ENCODE measurements at regions not wholly inside any gene's neighbourhood (a gene's known extent, or its start where the extent isn't known, plus 50 kb on each side); places are given as distances from the start of the nearest gene placed in this dataset.
"Not testable (repeated sequence)": the region's sequence is repeated elsewhere in the genome, so short reads cannot be mapped to it uniquely, and the experiment has no call there.

DNA sequence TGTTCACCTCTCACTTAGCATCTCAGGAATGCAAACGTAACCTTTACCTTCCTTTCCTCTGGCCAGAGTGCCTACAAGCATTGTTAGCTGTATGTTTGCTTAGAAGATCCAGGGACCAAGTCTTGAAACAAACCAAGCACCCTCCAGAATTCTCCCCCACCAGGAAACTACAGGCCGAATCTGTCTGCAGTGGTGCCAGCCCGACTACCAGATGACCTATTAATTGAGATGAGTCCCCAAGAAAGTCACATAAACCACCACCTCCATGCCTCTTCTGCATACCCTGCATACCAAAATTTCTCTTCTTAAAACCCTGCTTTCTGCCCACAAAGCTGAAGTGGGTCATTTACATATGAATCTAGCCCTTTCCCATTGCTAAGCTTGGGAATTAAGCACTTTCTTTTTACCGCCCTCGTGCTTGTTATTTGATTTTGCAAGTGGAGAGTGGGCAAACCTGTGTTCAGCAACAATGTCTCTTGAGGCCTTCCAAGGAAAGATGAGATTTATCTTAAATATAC, 1239.1 kb downstream of the CDH12 start:
- DNase-seq (ENCODE audit: low read depth): no peak

GRCh38 chr5:21603796-21604195, 1249.3 kb downstream of the CDH12 start:
- no peak for DNase-seq (ENCODE audit: low read depth)

- no peak for DNase-seq (ENCODE audit: low read depth)
Measured at GRCh38 chr5:21594566-21594965, 1258.6 kb downstream of the CDH12 start.

GRCh38 chr5:21593261-21593660, 1259.9 kb downstream of the CDH12 start:
- no peak for DNase-seq (ENCODE audit: low read depth)

- no peak for DNase-seq (ENCODE audit: low read depth)
Measured at GRCh38 chr5:21581508-21581907, 1271.6 kb downstream of the CDH12 start.

DNA sequence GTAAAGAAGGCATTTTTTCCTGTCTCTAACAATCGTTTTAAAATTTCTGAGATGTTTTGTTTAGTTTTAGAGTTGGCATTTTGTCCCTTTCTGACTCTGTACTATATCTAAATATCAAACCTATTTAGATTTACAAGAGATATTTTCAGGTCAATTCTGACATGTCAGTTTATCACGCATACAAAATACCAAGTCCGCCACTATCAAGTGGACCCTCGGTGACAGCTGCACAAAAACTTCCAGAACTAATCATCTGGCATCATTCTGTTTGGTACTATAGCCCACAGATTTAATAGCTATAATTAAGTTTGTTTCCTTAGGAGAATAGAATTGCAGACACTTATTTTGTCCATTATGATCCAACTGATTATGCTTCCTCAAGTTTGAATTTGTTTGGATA, 1278.2 kb downstream of the CDH12 start:
- no peak for DNase-seq (ENCODE audit: low read depth)

- DNase-seq (ENCODE audit: low read depth): no peak
Measured at GRCh38 chr5:21574438-21574837, 1278.7 kb downstream of the CDH12 start.

GRCh38 chr5:21573416-21574314, 1279.5 kb downstream of the CDH12 start:
- DNase-seq (ENCODE audit: low read depth): no peak

DNA sequence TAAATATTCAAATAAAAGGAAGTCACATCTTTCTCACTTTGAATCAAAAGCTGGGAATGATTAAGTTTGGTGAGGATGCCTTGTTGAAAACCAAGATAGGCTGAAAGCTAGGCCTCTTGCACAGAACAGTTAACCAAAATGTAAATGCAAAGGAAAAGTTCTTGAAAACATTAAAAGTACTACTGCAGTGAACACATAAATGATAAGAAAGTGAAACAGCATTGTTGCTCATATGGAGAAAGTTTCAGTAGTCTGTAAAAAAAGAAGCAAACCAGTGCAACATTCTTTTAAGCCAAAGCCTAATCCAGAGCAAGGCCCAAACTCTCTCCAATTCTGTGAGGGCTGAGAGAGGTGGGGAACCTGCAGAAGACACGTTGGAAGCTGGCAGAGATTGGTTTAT, 1281.9 kb downstream of the CDH12 start:
- not testable (repeated sequence) for DNase-seq (ENCODE audit: low read depth)

DNA sequence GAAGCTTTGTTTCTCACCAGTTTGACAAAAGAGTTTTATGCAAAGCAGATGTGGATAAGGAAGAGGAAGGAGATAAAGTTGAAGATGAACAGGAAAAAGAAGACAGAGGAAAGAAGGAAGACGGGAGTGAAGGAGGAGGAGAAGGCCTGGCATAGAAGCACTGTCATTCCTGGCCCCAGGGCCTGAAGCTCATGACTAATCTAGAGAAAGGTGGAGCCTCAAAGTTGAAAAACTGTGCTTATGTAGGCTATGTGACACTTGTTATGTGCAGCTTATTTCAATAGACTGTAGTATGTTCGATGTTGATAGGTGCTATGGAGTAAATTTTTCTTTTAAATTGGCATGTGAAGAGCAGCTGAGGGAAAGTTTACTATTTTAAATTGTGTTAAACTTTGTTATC, 1294.0 kb downstream of the CDH12 start:
- not testable (repeated sequence) for DNase-seq (ENCODE audit: low read depth)

DNA sequence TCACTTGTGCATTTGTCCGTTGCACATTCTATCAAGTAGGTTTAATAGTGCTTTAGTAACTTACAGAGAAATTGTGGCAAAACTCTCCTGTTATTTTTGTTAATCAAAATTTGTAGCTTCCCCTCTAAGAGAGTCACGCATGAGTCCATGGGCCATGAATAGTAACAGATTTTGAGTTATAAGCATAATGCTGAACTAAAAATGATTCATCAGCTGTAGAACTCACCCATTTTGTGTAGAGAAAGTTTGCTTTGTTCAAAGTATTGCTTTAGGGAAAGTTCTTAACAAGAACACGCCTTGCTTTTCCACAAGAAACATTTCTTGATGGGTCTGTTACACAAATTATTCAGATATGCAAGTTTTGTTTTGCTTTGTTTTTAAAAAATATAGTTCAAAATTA, 1300.9 kb downstream of the CDH12 start:
- not testable (repeated sequence) for DNase-seq (ENCODE audit: low read depth)

- not testable (repeated sequence) for DNase-seq (ENCODE audit: low read depth)
Measured at GRCh38 chr5:21550916-21551315, 1302.2 kb downstream of the CDH12 start.

DNA sequence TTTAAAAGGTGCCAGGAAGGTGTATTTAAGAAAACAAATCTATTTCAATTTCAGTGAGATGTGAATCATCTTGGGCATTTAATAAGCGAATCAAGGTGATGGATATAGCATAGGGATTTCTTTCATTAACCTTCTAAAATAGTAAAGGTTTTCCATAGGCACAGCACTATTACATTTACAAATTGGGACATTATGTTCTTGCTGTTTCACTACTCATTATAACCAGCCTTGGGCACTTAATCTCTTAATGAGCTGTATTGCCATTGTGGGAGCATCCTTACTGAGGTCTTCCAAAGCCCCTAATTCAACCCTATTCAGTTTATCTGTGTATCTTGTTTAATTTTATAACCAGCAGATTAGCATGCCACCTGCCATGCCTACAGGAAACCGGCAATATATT, 1305.5 kb downstream of the CDH12 start:
- DNase-seq (ENCODE audit: low read depth): not testable (repeated sequence)

- not testable (repeated sequence) for DNase-seq (ENCODE audit: low read depth)
Measured at GRCh38 chr5:21535114-21535513, 1318.0 kb downstream of the CDH12 start.

- DNase-seq (ENCODE audit: low read depth): not testable (repeated sequence)
Measured at GRCh38 chr5:21521157-21521556, 1332.0 kb downstream of the CDH12 start.

GRCh38 chr5:21496926-21497325, 1356.2 kb downstream of the CDH12 start:
- not testable (repeated sequence) for DNase-seq (ENCODE audit: low read depth)

- DNase-seq (ENCODE audit: low read depth): not testable (repeated sequence)
Measured at GRCh38 chr5:21496056-21496455, 1357.1 kb downstream of the CDH12 start.

DNA sequence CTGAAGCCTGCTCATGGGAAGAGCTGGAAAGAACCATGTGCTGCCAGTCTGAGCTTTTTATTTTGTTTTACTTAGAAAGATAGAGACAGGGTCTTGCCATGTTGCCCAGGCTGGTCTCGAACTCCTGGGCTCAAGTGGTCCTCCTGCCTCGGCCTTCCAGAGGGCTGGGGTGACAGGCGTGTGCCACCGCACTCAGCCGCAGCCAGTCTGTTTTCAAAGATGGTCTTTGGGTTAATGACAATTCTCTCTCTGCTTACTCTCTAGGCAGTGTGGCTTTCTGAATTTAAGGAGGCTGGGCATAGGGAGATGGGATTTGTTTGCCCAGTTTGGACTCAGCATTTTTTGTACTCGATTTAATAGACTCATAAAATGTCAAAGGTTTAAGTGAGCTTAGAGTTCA, 1357.9 kb downstream of the CDH12 start:
- DNase-seq (ENCODE audit: low read depth): not testable (repeated sequence)

DNA sequence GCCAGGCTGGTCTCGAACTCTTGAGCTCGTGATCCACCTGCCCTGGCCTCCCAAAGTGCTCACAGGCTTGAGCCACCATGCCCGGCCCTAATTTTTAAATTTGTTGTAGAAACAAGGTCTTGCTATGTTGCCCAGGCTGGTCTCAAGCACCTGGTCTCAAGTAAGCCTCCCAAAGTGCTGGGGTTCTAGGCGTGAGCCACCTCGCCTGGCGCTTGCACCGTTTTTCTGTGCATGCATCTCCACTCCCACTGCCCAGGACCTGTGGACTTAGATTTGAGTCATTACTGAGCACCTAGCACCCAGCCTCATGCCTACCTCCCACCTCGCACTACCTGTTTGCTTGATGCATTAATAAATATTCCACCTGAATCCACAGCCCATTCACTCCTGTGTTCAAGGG, 1359.1 kb downstream of the CDH12 start:
- not testable (repeated sequence) for DNase-seq (ENCODE audit: low read depth)

- DNase-seq (ENCODE audit: low read depth): not testable (repeated sequence)
Measured at GRCh38 chr5:21491182-21491581, 1362.0 kb downstream of the CDH12 start.

DNA sequence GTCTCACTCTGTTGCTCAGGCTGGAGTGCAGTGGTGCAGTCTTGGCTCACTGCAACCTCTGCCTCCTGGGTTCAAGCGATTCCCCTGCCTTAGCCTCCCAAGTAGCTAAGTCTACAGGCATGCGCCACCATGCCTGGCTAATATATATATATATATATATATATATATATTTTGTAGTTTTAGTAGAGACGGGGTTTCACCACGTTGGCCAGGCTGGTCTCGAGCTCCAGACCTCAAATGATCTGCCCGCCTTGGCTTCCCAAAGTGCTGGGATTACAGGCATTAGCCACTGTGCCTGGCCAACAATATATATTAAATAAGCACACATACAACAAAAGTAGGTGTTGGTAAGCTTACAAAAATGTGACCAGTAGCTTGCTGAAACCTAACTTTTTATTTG, 1364.3 kb downstream of the CDH12 start:
- not testable (repeated sequence) for DNase-seq (ENCODE audit: low read depth)

GRCh38 chr5:21485458-21486000, 1367.6 kb downstream of the CDH12 start:
- not testable (repeated sequence) for DNase-seq (ENCODE audit: low read depth)

DNA sequence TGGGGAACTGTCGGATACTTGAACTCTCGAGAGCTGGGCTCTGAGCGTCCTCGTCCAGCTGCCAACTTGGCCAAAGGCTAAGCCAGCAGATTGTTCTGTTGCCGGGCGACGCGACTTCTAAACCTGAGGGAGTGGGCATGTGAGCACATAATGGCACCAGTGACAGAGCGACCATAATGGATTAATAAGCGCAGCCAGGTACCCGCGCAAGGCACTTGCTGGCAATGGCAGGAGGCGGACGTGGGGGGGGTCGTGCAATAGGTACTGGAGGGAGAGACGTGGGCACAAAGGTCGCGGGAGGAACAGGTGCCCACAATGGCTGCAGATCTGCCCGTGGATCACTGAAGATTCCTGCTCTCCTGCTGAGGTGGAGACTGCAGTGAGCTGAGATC, 1368.7 kb downstream of the CDH12 start:
- not testable (repeated sequence) for DNase-seq (ENCODE audit: low read depth)

Measured in forelimb muscle (tissue), 1 donor.